WERI-Rb-1 (cell line): ENCODE measurements at regions not wholly inside any gene's neighbourhood (a gene's known extent, or its start where the extent isn't known, plus 50 kb on each side); places are given as distances from the start of the nearest gene placed in this dataset.

ENCODE experiments used
- DNase-seq: peaks from one replicate; pipeline ENCODE4 v3.0.0-alpha.2; 2020
- H3K27ac ChIP-seq: fragments of 250-450 bp; sonication (Bioruptor Pico); 2 replicates; pipeline ENCODE4 v1.5.1; 2020; ENCODE audit warnings: mild to moderate bottlenecking, moderate library complexity
- H3K27me3 ChIP-seq: fragments of 250-450 bp; sonication (Bioruptor Pico); 2 replicates; pipeline ENCODE4 v1.5.1; 2021; ENCODE audit warnings: mild to moderate bottlenecking, low read depth, moderate library complexity; ENCODE audit not compliant: insufficient read depth, severe bottlenecking
- H3K36me3 ChIP-seq: fragments of 250-450 bp; sonication (Bioruptor Pico); 2 replicates; pipeline ENCODE4 v1.5.1; 2020; ENCODE audit warnings: mild to moderate bottlenecking, moderate library complexity
- H3K4me3 ChIP-seq: 2 replicates; pipeline ENCODE4 v1.5.1; 2011; ENCODE audit warnings: low read depth, mild to moderate bottlenecking, control low read depth, low read length
- H3K9me3 ChIP-seq: fragments of 250-450 bp; sonication (Bioruptor Pico); 2 replicates; pipeline ENCODE4 v1.5.1; 2021; ENCODE audit warnings: mild to moderate bottlenecking, moderate library complexity; ENCODE audit not compliant: severe bottlenecking
- TF ChIP-seq, protein P1 (sequence below): IDR thresholded peaks from 2 replicates; pipeline ENCODE4 v1.5.1; 2011; ENCODE audit warnings: low read depth, mild to moderate bottlenecking, control low read depth, inconsistent platforms, low read length

- peaks cover 39% of the 10 kb centered on the region for H3K27me3 ChIP-seq
- H3K27ac ChIP-seq, result no peak overlapping the region
- no peak overlapping the region for H3K4me3 ChIP-seq
- no peaks in the 10 kb centered on the region for H3K36me3 ChIP-seq
- TF ChIP-seq, protein P1, sequence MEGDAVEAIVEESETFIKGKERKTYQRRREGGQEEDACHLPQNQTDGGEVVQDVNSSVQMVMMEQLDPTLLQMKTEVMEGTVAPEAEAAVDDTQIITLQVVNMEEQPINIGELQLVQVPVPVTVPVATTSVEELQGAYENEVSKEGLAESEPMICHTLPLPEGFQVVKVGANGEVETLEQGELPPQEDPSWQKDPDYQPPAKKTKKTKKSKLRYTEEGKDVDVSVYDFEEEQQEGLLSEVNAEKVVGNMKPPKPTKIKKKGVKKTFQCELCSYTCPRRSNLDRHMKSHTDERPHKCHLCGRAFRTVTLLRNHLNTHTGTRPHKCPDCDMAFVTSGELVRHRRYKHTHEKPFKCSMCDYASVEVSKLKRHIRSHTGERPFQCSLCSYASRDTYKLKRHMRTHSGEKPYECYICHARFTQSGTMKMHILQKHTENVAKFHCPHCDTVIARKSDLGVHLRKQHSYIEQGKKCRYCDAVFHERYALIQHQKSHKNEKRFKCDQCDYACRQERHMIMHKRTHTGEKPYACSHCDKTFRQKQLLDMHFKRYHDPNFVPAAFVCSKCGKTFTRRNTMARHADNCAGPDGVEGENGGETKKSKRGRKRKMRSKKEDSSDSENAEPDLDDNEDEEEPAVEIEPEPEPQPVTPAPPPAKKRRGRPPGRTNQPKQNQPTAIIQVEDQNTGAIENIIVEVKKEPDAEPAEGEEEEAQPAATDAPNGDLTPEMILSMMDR, result no peak
- no peaks in the 10 kb centered on the region for H3K9me3 ChIP-seq
- no peak for DNase-seq
Observed at GRCh38 chr3:152193673-152194267, 75.0 kb upstream of the MBNL1 start.

DNA sequence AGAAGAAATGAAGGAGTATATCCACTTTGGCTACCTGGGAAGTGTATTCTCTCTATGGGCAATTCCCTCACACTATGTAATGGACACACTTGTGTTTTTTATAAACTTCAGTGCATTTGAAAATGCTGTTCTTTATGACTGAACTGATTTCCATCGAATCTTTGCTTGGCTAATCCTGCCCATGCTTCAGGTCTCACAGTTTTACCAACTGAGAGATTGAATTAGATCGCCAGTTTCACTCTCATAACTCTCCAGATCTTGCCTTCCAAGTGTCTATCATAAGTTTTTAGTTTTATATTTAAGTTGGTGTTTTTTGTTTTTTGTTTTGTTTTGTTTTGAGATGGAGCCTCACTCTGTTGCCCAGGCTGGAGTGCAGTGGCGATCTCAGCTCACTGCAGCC, 73.5 kb upstream of the MBNL1 start:
- TF ChIP-seq, protein P1, result no peak
- Histone ChIP-seq H3K4me3 (no peak overlapping the region), H3K27me3 (peaks cover 39% of the 10 kb centered on the region), H3K27ac (no peak overlapping the region), H3K9me3 (no peaks in the 10 kb centered on the region), H3K36me3 (no peaks in the 10 kb centered on the region)
- DNase-seq, result no peak

- Histone ChIP-seq H3K4me3 (no peak overlapping the region), H3K36me3 (no peaks in the 10 kb centered on the region), H3K27me3 (peaks cover 31% of the 10 kb centered on the region), H3K27ac (no peak overlapping the region), H3K9me3 (no peaks in the 10 kb centered on the region)
- DNase-seq, result no peak
- TF ChIP-seq, protein P1, result no peak
Observed at GRCh38 chr3:152196782-152197181, 71.9 kb upstream of the MBNL1 start.

DNA sequence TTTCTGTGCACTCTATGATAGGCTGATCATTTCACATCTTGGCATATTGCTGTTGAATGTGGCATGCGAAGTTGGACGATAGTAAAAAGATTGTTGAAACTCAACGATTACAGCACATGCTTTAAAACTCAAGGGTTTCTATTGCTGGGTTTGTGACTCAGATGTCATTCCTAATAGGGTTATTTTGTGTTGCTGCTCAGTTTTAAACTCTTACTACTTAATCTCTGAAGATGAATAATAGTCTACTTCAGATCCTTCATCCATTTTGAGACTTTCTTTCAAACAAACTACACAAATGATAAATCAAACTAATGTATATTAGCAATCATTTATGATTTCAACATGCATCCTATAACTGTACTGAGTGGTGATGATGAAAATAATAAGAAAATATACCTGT, 71.3 kb upstream of the MBNL1 start:
- Histone ChIP-seq H3K27ac (no peak overlapping the region), H3K27me3 (peaks cover 25% of the 10 kb centered on the region), H3K4me3 (no peak overlapping the region), H3K36me3 (no peaks in the 10 kb centered on the region), H3K9me3 (no peaks in the 10 kb centered on the region)
- no peak for DNase-seq
- TF ChIP-seq, protein P1, result no peak

- H3K4me3 ChIP-seq, result no peak overlapping the region
Observed at GRCh38 chr3:152197937-152198336, 70.8 kb upstream of the MBNL1 start.

GRCh38 chr3:152198665-152199064, 70.1 kb upstream of the MBNL1 start:
- H3K9me3 ChIP-seq, result no peaks in the 10 kb centered on the region
- H3K27me3 ChIP-seq, result peaks cover 22% of the 10 kb centered on the region
- H3K36me3 ChIP-seq, result no peaks in the 10 kb centered on the region
- no peak for DNase-seq
- no peak overlapping the region for H3K27ac ChIP-seq
- no peak overlapping the region for H3K4me3 ChIP-seq
- TF ChIP-seq, protein P1, result no peak

More at GRCh38 chr3:152197937-152198336, 70.8 kb upstream of the MBNL1 start:
- H3K36me3 ChIP-seq, result no peaks in the 10 kb centered on the region
- peaks cover 22% of the 10 kb centered on the region for H3K27me3 ChIP-seq
- DNase-seq, result no peak
- H3K9me3 ChIP-seq, result no peaks in the 10 kb centered on the region
- TF ChIP-seq, protein P1, result no peak
- no peak overlapping the region for H3K27ac ChIP-seq
